NCI-H1436 treated with DMSO at 0.1 percent for 48 hours (cell line): ENCODE measurements at regions not wholly inside any gene's neighbourhood (a gene's known extent, or its start where the extent isn't known, plus 50 kb on each side); places are given as distances from the start of the nearest gene placed in this dataset.
"Not testable (repeated sequence)": the region's sequence is repeated elsewhere in the genome, so short reads cannot be mapped to it uniquely, and the experiment has no call there.

Source experiments
- DNase-seq: peaks from one replicate; lab custom pipeline; 2025; lab: John Stamatoyannopoulos, UW

DNA sequence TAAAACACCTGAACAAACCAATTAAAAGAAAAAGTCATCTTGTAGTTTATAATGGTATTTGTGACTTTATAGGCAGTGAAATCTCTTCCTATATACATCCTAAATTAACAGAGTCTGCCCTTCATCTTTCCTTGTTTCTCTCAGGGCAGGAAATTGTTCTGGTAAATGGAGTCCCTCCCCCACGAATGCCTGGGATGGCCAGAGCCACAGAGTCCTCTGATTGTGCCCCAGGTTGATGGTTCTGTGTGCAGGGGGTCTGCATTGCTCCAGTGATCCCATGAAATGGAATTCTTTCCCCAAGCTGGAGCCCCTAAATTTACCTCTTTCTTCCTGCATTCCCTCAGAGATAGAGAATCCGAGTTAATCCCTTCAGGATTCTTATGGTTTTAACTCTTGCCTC is 155.5 kb downstream of the MTX2 start:
- no peak for DNase-seq

DNA sequence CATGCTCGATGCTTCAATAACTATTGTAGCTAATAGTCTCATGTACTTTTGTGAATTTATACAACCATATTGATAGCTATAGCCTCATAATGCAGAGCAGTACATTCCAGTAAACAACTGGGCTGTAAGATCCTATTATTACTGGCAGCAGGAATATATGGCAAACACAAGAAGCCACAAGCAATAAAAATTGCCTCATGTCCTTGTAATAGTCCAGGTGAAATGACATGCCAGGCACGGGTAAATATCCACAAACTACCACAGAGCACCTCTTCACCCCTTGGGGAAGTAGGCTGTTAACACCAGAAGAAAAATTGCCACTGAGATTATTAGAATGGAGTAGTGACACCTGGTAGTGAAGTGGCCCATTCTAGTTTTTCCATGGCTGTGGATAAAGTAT is 158.3 kb downstream of the MTX2 start:
- DNase-seq, result no peak

DNA sequence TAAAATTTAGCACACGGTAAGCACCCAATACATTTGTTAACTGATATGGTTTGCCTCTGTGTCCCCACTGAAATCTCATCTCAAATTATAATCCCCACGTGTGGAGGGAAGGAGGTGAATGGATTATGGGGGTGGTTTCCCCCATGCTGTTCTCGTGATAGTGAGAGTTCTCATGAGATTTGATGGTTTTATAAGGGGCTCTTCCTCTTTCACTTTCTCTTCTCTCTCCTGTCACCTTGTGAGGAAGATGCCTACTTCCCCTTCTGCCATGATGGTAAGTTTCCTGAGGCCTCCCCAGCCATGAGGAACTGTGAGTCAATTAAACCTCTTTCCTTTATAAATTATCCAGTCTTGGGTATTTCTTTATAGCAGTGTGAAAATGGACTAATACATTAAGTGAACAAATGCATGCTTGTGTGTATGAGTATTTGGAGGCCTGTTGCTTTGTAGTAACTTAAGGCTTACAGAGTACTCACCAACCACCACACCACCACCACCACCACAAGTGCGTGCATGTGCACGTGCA is 159.8 kb downstream of the MTX2 start:
- not testable (repeated sequence) for DNase-seq

DNA sequence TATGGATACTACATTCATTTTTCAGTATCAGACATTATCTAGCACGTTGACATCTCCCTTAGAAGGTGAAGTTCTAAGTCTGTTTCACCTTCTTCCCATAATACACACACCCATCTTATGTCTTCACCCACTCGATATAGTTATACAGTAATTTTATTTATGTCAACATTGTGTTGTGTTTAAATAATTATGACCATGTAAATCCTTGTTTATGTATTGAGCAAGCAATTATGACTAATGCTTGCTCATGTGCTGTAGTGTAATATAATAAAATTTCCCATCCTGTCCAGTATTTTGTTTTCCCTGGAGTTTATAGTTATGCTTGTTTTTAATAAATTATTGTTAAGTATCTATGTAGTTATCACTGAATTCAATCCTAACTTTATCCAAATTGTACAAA is 163.2 kb downstream of the MTX2 start:
- no peak for DNase-seq

DNA sequence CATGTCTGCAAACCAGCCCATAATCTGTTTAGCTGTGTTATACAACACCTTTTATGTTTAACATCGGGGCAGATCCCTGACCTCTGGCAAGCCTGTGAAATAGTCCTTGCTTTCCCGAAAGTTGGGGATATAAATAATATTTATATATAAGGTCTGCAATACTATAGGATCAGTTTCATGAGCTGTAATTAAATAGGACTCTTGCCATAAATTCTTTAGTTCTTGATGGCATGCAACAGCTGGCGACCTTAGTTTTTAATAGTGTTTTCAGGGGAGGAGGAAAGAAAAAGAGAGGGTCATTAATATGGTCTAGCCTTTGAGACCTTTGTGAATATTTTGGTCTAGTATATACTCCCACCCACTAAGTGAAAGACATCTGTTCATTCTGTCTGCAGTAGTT is 166.5 kb downstream of the MTX2 start:
- no peak for DNase-seq

DNA sequence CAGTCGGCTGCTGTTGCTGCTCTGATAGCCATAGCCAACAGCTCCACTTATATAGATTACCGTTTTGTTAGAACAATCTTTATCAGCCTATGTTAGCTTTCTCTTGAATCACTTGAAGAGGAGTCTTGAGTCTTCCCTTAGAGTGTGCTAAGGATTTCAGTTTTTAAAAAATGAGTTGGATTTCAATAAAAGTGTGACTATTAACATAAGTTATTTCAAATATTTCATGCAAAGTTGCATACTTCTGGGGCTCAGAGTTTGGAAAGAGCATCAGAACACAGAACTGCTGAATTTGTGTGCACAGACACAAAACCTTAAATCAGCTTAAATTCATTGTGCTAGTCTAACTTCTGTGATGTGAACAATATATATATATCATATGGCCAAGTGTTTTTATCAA is 174.7 kb downstream of the MTX2 start:
- no peak for DNase-seq

DNA sequence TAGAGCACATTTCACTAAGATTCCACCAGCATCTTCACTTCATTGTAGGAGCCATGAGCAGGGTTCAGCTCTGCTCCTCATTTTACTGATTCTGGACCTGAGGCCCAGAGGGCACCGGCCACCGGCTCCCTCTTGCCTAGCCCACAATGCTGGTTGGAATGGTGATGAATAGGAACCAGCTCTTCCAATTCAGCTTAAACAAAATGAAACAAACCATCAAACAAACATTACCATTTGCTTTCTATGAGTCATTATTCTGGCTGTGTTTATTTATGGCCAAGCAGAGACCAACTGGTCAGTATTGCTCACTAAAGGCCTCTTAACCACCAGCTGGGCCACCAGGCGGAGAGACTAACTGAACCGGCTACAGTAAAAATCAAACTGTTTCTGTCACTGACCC is 176.7 kb downstream of the MTX2 start:
- no peak for DNase-seq

DNA sequence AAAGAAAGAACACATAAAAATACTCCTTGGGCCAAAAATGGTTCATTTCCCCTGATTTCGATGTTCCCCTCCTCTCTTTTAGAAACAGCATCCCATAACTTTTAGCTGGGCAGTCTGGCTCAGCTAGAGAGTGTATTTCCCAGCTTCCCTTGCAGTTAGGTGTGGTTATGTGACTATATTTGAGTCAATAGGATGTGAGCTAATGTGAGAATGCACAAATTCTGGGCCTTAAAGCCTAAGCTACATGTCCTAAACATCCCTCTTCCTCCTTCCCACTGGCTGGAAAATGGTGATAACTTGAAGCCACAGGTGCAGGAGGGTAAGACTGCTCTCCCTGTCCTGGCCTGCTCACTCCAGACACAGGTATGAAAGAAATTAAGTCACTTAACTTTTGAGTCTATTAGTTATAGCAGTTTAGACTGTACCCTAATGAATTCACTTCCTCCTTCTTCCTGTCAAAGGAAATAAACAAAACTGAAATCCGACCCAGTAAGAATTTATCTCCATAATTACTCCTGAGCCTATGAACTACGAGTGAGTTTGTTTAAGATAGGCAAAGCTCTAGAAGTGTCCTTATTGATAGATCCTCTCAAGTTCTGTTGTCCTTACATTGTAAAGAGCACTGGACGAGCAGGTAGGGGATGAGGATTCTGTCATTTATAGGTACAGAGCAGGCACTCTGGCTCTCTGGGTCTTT is 177.6 kb downstream of the MTX2 start:
- DNase-seq, result no peak

DNA sequence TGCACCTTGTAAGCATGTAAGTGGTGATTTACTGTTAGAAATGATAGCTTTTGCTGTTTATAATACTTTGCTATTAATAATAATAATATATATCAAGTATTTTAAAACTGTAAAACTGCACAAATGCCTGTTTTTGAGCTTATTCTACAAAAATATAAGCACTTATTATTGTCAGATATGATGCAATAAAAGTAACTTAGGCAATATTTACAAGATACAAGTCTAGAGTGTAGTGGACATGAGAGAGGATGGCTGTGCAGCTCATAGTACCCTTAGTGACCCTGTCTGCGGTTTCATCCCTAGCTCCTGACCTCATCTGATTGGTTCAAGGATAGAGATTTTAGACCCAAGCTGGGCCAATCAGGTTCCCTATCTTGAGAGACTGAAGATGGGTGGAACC is 178.4 kb downstream of the MTX2 start:
- DNase-seq, result no peak

DNA sequence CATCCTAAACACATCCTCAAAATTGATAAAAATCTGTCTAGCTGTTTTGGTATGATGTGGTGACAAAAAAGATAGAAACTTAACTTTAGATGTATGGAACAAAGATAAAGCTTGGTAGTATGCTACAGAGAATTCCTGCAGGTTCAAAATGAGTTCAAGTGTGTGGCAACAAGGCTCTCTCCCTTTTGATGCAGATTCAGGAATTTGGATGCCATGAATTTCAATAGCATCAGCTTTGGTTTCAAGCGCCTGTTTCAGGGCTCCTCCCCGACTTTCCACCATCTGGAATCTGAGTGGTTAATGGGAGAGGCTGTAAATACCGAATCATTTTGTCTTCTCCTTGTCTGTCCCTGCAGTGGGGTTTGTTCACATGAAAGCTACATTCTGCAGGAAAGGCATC is 180.6 kb downstream of the MTX2 start:
- DNase-seq, result no peak

DNA sequence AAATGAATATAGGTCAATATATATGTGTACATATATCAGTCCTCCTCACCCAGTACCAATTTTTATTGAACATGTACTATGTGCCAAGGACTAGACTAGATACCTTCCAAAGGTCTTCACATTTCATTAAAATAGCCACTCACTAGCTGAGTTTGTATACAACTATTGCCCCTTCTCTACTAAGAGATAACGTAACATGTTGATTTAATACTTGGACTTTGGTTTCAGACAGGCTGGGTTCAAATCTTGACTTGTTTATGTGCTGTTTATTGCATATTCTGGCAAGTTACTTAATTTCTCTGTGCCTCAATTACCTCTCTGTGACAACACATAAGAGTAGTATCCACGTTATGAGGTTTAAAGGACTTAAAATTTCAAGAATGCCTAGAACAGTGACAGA is 184.5 kb downstream of the MTX2 start:
- no peak for DNase-seq

DNA sequence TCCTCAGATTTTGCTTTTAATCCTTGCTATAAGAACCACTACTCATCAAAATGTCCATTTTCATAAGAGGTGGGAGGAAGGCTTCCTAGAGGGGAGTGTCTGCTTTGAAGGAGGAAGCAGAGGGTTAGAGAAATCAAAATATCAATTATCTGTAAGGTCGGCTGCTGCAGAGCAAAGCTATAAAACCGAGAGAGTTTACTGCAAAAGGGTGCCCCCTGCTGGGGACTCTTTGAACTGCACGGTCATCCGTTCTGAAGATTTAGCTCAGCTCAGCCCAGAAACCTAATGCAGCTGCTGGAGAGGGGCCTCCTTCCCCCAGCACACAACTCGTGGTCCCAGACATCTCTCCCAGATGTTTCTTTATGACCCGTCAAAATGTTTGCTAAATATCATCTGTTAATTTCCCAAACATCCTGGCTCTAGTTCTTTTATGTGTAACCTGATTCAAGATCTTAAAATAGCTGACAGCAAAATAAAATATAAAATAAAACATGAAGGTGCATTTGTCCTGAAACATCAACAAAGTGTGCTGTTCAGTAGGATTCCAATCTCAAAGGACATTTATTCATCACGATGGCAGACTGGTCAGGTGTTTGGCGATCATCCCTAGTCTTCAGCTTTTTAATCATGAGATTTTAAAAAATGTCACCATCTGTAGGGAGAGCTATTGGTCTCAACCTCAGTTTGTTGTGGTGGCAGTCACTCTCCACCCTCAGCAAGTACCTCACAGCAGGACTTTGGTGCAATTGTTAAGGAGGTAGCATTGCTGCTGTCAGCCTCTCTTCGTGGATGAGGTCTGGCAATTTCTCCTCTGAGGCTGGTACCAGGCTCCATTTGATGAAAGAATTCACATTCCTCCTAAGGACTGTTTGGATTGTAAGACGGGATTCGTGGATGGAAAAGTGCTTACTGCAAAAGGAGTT is 185.9 kb downstream of the MTX2 start:
- peak; percentile 51 for DNase-seq

DNA sequence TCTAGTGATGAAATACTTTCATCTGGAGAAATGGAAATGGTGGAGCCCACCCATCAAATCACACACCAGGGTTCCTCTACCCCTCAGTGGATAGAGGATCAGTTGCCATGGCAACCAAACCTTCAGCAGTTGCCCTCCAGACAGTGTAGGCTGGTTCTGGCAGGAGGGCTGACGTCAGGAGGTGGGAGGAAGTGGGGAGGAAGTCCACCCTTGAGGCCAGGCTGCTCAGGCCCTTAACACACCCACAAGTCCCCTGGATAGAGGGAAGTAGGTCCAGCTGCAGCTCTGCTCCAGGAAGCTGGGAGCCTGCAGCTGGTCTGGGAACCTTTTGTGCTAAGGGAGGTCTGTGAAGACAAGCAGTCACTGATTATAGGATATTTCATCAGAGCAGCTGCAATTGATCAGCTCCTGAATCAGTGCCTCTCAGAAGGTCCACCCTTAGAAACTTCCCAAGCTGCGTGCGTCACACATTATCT is 186.6 kb downstream of the MTX2 start:
- no peak for DNase-seq

DNA sequence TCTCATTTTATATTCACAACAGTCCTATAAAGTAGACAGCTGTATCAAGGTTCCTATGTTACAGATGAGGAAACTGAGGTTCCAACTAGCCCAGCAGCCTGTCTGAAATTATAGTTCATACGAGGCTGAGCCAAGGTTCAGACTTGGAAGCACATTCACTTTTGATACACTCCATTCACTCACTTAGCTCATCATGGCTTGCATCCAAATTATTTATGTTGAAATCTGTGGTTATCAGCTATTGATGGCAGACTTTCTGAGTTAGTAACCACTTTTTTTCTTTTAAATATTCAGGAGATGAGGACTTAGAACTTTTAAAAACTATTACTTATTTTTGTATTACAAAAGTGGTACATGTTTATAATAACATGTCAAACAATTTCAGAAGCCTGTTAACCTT is 188.2 kb downstream of the MTX2 start:
- DNase-seq, result no peak

DNA sequence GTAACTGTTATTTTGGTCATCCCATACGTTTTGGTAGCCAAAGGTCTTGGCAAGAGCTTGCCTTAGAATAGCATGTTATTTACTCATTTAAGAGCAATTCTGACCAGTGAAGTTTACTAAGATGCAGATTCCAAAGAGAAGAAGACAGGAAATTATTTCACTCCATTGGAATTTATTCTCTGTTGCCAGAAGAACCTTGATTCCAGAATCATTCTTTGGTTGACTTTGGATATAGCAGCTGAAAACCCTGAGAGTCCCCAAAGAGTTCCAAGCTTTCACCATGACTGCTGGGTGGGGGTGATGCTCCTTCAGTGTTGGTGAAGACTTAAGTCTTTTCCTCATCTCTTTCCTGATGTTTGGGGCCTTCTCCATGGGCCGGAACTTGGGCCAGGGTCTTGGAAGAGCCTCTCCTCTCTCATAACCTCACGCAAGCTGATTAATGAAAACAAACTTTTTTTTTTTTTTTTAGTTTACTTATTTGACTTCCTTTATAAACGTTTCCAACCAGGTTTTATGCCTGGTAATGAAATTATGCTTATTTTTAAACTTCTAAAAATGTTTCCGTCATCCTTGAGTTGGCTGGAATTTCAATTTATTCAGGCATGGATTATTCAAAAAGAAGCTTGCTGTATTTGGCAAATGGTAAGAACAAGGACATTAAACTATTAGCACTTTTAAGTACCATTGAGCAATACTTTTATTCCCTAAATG is 192.0 kb downstream of the MTX2 start:
- no peak for DNase-seq

DNA sequence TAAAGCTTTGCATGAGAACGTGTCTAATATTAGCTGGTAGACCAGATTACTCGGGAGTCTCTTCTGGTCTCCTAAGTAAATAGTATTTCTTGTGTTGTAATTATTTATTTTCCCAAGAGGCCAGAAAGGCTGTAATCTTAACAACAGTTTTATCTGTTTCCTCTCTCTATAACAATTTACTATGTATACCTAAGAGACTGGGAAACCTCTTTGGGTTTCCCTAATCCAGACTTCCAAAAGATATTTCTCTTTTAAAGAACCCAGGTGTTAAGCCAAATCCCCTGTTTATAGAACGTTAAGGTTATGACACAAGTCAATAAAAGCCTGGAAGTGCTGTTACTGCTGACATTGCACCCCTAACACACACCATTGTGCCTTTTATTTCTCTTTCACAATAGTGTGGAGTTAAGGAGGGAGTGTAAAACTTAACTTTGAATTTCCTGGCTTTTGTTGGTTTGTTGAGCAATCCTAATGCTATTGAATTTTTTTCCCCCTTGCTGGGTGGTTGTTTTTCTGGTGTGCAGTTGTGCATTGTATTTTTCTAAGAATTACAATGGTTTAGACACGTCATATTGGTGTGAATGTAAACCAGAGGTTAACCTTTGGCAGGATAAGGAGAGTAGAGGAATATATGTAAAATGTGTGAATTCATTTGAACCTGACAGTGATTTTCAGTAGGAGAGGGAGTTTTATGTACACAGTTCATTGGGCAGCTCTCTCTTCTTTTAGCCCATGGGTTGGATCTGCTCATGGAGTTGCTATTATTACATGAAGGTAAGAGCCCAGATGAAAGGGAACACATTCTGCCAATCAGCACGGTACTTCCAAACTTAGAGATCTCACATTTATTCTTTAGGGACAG is 192.8 kb downstream of the MTX2 start:
- no peak for DNase-seq

DNA sequence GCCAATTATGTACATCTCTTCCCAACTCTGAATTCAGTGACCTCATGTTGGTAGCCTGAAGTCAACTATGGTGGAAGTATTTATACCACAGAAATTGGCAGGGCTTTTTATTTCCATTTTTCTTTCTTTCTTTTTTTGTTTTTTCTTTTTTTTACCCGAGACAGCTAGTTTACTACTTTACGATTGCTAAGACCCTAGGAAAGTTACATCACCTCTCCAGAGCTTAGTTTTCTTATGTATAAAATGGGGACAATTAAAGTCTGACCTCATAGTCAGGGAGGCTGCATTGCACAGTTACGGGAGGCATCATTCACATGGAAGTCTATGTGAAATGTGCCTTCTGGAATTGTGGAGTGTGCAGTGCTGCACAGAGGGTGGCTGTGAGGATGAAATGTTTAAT is 194.3 kb downstream of the MTX2 start:
- DNase-seq, result no peak

DNA sequence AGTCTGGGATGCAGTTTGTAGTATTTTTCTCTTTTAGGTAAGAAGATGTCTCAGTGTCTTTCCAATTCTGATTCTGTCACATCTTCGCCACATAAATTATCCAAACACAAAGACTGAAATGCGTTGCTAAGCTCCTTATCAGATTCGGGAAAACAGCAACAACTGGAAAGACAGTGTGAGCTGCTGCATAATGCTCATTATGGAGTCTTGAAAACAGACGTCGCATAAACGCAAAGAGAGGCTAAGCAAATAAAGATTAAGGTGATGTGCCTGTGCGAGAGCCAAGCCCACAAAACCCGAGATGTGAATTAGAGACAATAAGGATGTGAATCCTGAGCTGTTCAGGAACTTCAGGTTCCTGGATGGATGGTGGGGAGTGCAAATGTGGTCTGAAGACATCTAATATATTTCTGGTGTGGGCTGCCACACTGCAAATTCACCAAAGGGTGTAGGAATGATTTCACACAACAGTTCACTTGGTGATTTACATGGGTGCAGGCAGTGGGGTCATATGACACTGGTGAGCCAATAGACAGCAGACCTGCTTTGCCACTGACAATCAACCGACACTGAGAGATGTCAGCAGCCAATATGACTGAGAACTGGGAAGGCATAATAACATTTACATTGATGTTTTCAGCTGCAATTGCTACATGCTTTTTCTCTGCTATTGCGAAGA is 195.8 kb downstream of the MTX2 start:
- DNase-seq, result peak; percentile 61

DNA sequence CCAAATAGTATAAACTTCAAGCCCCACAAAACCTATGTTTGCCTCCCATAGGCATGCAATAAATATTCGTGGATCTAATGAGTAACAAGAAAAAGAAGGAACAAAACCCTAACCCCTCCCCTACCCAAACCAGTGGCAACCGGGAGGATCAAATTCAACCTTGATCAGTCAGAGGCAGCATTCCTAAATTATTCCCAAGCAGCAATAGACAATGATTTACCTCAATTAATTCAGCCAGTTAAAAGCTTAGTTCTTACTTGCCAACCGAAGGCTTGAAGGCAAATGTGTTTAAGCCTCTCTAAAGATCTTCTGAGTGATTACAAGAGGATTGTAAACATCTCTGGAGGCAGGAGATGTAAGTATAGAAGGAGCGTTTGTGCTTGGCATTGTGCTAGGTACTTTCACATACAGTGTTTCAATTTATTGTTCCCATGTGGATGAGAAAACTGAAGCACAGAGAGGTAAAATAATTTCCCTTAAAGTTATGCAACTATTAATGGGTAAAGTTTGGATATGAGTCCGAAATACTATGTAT is 197.7 kb downstream of the MTX2 start:
- DNase-seq, result no peak

DNA sequence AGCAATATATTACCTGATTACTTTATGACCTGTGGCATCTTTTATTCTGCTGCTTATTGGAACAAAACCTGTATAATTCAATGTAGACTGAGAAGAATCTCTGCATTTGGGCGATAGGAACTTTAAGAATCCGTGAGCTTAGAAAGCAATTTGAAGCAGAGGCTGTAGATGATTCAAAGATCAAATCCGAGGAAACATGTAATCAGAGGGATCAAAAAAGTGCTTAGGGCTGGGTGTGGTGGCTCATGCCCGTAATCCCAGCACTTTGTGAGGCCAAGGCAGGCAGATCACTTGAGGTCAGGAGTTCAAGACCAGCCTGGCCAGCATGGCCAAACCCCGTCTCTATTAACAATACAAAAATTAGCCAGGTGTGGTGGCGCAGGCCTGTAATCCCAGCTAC is 198.4 kb downstream of the MTX2 start:
- no peak for DNase-seq
